HCT116 (cell line): ENCODE measurements at regions not wholly inside any gene's neighbourhood (a gene's known extent, or its start where the extent isn't known, plus 50 kb on each side); places are given as distances from the start of the nearest gene placed in this dataset.

Experiments used
- ATAC-seq: fragments of 200-7000 bp; cut with Tn5 transposase; 2 replicates; pipeline ENCODE4 v1.9.1; 2020; ENCODE audit warnings: mild to moderate bottlenecking, moderate library complexity
- BruUV-seq: library from RNA; stranded (reverse); fragments of 400-500 nt; replicated peaks from 2 replicates; lab custom pipeline; 2021; lab: Mats Ljungman, UMichigan
- CTCF ChIA-PET: fragments of 300-600 bp; sonication (Branson Sonifier 250); formaldehyde crosslinking; loops from one replicate; lab custom pipeline; 2021; ENCODE audit warnings: antibody characterized with exemption; lab: Charles Lee
- POLR2A ChIA-PET: fragments of 300-600, 350-600 bp; sonication (Branson Sonifier 250); formaldehyde crosslinking; loops from one replicate; lab custom pipeline; 2021; ENCODE audit warnings: antibody characterized with exemption; lab: Charles Lee
- RAD21 ChIA-PET, 2 experiments: fragments of 300-600 bp; sonication (Branson Sonifier 250); formaldehyde crosslinking; loops; one replicate each; lab custom pipeline; 2023; ENCODE audit warnings: low total read pairs in 2 of 2; ENCODE audit not compliant: uncharacterized antibody in 2 of 2, unreplicated experiment in 2 of 2, low non-redundant PET in 1 of 2; lab: Charles Lee
- DNase-seq: peaks from one replicate; pipeline ENCODE4 v3.0.0-alpha.2; 2010; ENCODE audit warnings: low read depth, low spot score
- H2AFZ ChIP-seq: fragments of 200-600 bp; shearing (Covaris generic), sonication (generic); 2 replicates; pipeline ENCODE4 v1.6.1; 2017; ENCODE audit warnings: low read depth, mixed run types, mixed read lengths, antibody characterized with exemption, low read length; ENCODE audit not compliant: poor library complexity, severe bottlenecking
- H3K27ac ChIP-seq: 2 replicates; pipeline ENCODE4 v1.5.1; 2012; ENCODE audit warnings: low read depth, low read length
- H3K27me3 ChIP-seq: fragments of 200-600 bp; sonication (generic); 2 replicates; pipeline ENCODE4 v1.6.1; 2016; ENCODE audit warnings: mixed run types, low read length, mixed read lengths; ENCODE audit not compliant: insufficient read depth
- H3K36me3 ChIP-seq, 2 experiments: fragments of 200-500 bp in 1 of 2; fragments of 200-600 bp in 1 of 2; sonication (Bioruptor generic) in 1 of 2; sonication (generic) in 1 of 2; 2 replicates each; pipeline versions ENCODE4 v1.5.1 to v1.6.1; 2014 to 2016; ENCODE audit warnings: low read length in 2 of 2, inconsistent platforms in 1 of 2, mixed read lengths in 1 of 2, mixed run types in 1 of 2; ENCODE audit not compliant: insufficient read depth in 2 of 2, control insufficient read depth in 1 of 2
- H3K4me1 ChIP-seq, 2 experiments: fragments of 200-600 bp in 1 of 2; sonication (generic) in 1 of 2; 2 replicates each; pipeline versions ENCODE4 v1.5.1 to v1.6.1; 2012 to 2017; ENCODE audit warnings: low read length in 2 of 2, inconsistent platforms in 1 of 2, mild to moderate bottlenecking in 1 of 2, mixed read lengths in 1 of 2, mixed run types in 1 of 2, moderate library complexity in 1 of 2; ENCODE audit not compliant: insufficient read depth in 2 of 2, control insufficient read depth in 1 of 2
- H3K4me2 ChIP-seq: fragments of 200-600 bp; sonication (generic); 2 replicates; pipeline ENCODE4 v1.6.1; 2017; ENCODE audit warnings: mixed run types, low read length, mixed read lengths
- H3K4me3 ChIP-seq, 2 experiments: fragments of 200-600 bp in 1 of 2; sonication (generic) in 1 of 2; replicated peaks in 1 of 2; 2 replicates each; pipeline ENCODE4 v1.5.1; 2011 to 2016; ENCODE audit warnings: low read length in 2 of 2, control low read depth in 1 of 2, low read depth in 1 of 2, mild to moderate bottlenecking in 1 of 2, mixed read lengths in 1 of 2, mixed run types in 1 of 2
- H3K79me2 ChIP-seq: fragments of 200-600 bp; sonication (generic); 2 replicates; pipeline ENCODE4 v1.6.1; 2017; ENCODE audit warnings: mild to moderate bottlenecking, mixed run types, low read length, moderate library complexity, mixed read lengths; ENCODE audit not compliant: insufficient read depth
- H3K9ac ChIP-seq: fragments of 200-600 bp; sonication (generic); 2 replicates; pipeline ENCODE4 v1.6.1; 2016; ENCODE audit warnings: low read length, mixed read lengths
- H3K9me2 ChIP-seq: fragments of 200-600 bp; sonication (generic), shearing (Covaris generic); 2 replicates; pipeline ENCODE4 v1.6.1; 2017; ENCODE audit warnings: mixed run types, mild to moderate bottlenecking, moderate library complexity; ENCODE audit not compliant: insufficient read depth
- H3K9me3 ChIP-seq, 2 experiments: fragments of 200-500 bp in 1 of 2; fragments of 200-600 bp in 1 of 2; sonication (Bioruptor generic) in 1 of 2; sonication (generic) in 1 of 2; 2 replicates each; pipeline ENCODE4 v1.6.1; 2014 to 2017; ENCODE audit warnings: low read length in 2 of 2, mixed read lengths in 2 of 2, inconsistent platforms in 1 of 2, low read depth in 1 of 2, mild to moderate bottlenecking in 1 of 2, mixed run types in 1 of 2, moderate library complexity in 1 of 2; ENCODE audit not compliant: control insufficient read depth in 1 of 2, insufficient read depth in 1 of 2
- H4K20me1 ChIP-seq: fragments of 200-600 bp; sonication (generic), shearing (Covaris generic); 2 replicates; pipeline ENCODE4 v1.6.1; 2017; ENCODE audit warnings: mixed run types, mild to moderate bottlenecking, moderate library complexity; ENCODE audit not compliant: insufficient read depth
- CBX3 ChIP-seq: IDR thresholded peaks from 2 replicates; pipeline ENCODE4 v1.6.1; 2012; ENCODE audit warnings: low read depth
- CEBPB ChIP-seq: IDR thresholded peaks from 2 replicates; pipeline ENCODE4 v1.6.1; 2012; ENCODE audit warnings: low read depth
- FOSL1 ChIP-seq: IDR thresholded peaks from 2 replicates; pipeline ENCODE4 v1.6.1; 2012; ENCODE audit warnings: low read depth
- JUND ChIP-seq: IDR thresholded peaks from 2 replicates; pipeline ENCODE4 v1.6.1; 2012
- RAD21 ChIP-seq: IDR thresholded peaks from 2 replicates; pipeline ENCODE4 v1.6.1; 2012; ENCODE audit warnings: low read depth, mild to moderate bottlenecking
- SP1 ChIP-seq: IDR thresholded peaks from 2 replicates; pipeline ENCODE4 v1.6.1; 2012; ENCODE audit warnings: low read depth
- intact Hi-C: fragments of 100-400 bp; cut with micrococcal nuclease; formaldehyde crosslinking; loops from 2 replicates; pipeline ENCODE4 v1.10.0; 2022

DNA sequence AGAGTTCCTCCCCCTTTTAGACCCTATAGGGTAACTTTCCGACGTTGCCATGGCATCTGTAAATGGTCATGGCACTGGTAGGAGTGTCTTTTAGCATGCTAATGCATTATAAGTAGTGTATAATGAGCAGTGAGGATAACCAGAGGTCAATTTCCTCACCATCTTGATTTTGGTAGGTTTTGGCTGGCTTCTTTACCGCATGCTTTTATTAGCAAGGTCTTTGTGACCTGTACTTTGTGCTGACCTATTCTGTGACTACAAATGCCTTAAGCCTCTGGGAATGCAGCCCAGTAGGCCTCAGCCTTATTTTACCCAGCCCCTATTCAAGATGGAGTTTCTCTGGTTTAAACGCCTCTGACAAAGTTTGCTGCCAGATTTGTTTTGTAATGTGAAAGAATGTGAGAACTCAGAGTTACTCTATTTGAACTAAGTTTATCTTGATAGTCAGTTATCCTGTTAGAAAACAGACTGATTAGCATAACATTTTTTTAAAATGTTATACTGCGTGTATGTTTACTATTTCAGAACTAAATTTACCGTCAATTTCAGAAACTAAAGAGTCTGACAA is 111.3 kb upstream of the PRSS16 start:
- H3K4me2 ChIP-seq = no peak overlapping the region
- intact Hi-C loops = no loop called here
- POLR2A ChIA-PET = interaction anchor here (2.9 kb wide), 1 partner anchor 10 kb away, joined by 20 read pairs; a partner anchor contains a TSS

DNA sequence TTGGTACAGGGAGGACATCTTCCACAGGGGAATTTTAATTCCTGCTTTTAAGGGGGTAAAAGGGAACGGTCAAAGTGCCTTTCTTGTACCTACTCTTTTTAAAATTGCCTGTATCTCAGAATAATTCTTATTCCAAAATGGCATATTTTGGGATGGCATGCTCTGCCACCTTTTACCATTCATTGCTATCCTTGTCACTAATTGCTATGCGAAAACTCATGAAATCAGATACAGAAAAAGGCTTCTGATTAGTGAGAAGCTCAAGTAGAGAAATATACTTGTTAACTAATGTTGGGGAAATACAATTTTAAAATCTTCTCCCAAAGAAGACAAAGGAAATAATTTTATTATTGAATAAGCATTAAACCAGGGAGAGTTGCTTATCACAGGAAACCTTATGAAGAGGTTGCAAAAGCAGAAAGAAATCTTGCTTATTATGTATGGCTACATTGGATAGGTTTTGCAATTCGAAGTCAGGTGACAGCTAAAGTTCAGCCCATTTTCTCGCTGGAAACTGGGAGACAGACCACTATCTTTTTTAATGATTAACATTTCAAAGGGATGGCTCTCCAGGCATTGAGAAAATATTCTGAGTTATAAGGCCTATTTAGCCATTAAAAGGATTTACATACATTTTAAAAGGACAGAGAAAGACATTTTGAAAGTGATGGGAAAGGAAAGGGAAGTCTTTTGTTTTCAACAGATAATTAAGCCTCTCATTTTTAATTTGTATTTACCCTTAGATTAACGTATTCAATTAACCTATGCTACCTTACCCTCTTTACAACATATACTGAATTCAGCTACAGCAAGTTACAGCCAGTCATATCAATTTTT is 110.3 kb upstream of the PRSS16 start:
- ChIA-PET POLR2A (interaction anchor here (2.9 kb wide), 1 partner anchor 9 kb away, joined by 20 read pairs; a partner anchor contains a TSS), CTCF (no interaction called here), RAD21 (no interaction called here)
- no peaks in the 10 kb centered on the region for H3K9me2 ChIP-seq
- peaks cover 10 to 23% of the 10 kb centered on the region in 2 experiments; a peak in 3 of 4 replicates for H3K4me1 ChIP-seq
- H3K27me3 ChIP-seq = no peaks in the 10 kb centered on the region
- no TSS peak for BruUV-seq
- no peak overlapping the region for H3K9ac ChIP-seq
- ATAC-seq = no peak
- no peaks in the 10 kb centered on the region for H3K36me3 ChIP-seq
- intact Hi-C loops = no loop called here
- no peak for TF ChIP-seq RAD21
- no peak for TF ChIP-seq JUND
- TF ChIP-seq FOSL1 = no peak
- no peak for TF ChIP-seq CBX3
- no peak for TF ChIP-seq SP1
- H4K20me1 ChIP-seq = no peaks in the 10 kb centered on the region
- no peak overlapping the region for H3K27ac ChIP-seq
- H3K4me3 ChIP-seq = no peak overlapping the region
- H3K4me2 ChIP-seq = no peak overlapping the region
- no peaks in the 10 kb centered on the region for H3K79me2 ChIP-seq
- no peaks in the 10 kb centered on the region for H3K9me3 ChIP-seq
- H2AFZ ChIP-seq = no peak overlapping the region
- no peak for DNase-seq

More for the DNA sequence above, 111.3 kb upstream of the PRSS16 start:
- H3K9me2 ChIP-seq = no peaks in the 10 kb centered on the region
- peak overlapping the region; percentile 96; the same call in 1 of the 2 replicates for H3K27ac ChIP-seq
- TF ChIP-seq CEBPB = no peak
- no peak for ATAC-seq
- no peaks in the 10 kb centered on the region for H3K27me3 ChIP-seq
- peaks cover 11 to 29% of the 10 kb centered on the region in 2 experiments; a peak in 3 of 4 replicates for H3K4me1 ChIP-seq
- H3K9me3 ChIP-seq = no peaks in the 10 kb centered on the region
- no peak overlapping the region for H3K9ac ChIP-seq
- H2AFZ ChIP-seq = no peak overlapping the region
- BruUV-seq = no TSS peak
- H3K4me3 ChIP-seq = no peak overlapping the region
- ChIA-PET RAD21 (no interaction called here), CTCF (no interaction called here)
- no peaks in the 10 kb centered on the region for H3K79me2 ChIP-seq
- no peak for DNase-seq
- H4K20me1 ChIP-seq = no peaks in the 10 kb centered on the region
- H3K36me3 ChIP-seq = no peaks in the 10 kb centered on the region
